Effector CD8-positive, alpha-beta T cell (primary cell): ENCODE measurements at regions not wholly inside any gene's neighbourhood (a gene's known extent, or its start where the extent isn't known, plus 50 kb on each side); places are given as distances from the start of the nearest gene placed in this dataset.

Source experiments
- DNase-seq: peaks from one replicate; lab custom pipeline; 2025; lab: John Stamatoyannopoulos, UW

- no peak for DNase-seq
Observed at GRCh38 chr10:129361676-129362376, 105.2 kb upstream of the MGMT start.

GRCh38 chr10:129364949-129365348 lies 102.1 kb upstream of the MGMT start:
- DNase-seq: no peak

- no peak for DNase-seq
Observed at GRCh38 chr10:129365767-129366402, 101.2 kb upstream of the MGMT start.

DNA sequence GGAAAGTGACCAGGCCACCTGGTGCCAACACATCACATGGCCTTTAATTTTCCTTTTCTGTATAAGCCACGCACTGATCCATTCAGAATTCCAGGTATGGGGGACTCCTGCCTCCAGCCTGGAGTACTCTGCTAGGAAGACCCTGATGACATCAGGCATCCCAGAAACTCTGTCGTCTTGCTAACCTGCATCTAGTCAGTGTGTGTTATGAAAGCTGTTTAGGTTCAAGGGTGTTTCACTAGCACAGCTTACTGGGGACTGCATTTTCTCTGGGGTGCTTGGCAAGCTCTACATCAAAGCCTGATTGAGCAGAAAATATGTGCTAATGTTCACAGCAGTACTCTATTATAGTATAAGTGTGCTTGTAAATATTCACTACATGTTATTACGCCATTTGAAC lies 100.6 kb upstream of the MGMT start:
- DNase-seq: no peak

GRCh38 chr10:129369566-129369965 lies 97.5 kb upstream of the MGMT start:
- DNase-seq: no peak

DNA sequence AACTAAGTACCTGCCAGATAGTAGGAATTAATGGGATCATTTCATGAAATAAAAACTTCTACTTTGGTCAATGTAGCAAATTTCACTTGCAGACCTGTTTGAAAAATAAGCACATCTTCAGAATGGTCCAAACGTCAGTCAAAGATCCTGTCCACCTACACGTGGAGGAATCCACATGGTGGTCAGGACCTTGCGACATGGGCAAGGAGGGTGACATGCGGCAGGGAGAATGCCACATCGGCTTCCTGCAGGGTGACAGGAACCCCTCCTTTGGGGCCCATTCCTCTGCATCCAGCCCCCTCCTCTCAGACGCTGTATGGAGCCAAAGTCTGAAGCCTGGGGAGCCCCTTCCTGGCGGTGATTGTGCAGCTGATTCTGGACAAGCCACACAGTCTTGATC lies 95.5 kb upstream of the MGMT start:
- DNase-seq: no peak

- DNase-seq: no peak
Observed at GRCh38 chr10:129372172-129372571, 94.9 kb upstream of the MGMT start.

DNA sequence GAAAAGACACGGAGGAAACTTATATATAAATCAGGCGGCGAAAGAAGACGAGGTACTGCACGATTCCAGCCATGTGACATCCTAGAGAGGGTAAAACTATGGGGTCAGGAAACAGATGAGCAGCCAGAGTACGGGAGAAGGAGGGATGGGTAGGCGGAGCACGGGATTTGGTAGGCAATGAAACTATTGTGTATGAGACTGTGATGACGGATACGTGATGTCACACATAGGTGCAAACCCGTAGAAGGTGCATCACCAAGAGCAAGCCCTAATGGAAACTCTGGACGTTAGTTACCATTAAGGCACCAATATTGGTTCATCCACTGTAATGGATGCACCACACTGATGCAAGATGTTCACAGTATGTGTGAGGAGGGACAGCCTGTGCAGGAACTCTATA lies 93.8 kb upstream of the MGMT start:
- no peak for DNase-seq

DNA sequence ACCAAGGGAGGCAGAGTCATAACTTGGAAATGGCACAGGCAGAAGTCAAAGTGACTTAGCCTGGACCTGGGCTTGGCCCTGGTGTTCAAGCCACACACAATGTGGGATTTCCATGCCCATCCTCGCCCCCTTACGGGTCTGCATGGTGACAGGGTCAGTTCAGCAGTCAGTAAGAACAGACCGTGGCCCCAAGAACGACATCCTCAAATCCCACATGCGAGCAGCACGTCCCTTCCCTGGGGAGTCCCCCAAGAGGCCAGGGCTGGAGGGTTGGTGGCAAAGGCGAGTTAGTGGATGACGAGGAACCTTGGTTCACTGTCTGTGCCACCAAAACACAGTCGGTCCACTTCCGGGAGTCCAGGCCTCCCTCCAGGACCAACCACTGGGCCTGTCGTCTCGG lies 93.3 kb upstream of the MGMT start:
- no peak for DNase-seq

DNA sequence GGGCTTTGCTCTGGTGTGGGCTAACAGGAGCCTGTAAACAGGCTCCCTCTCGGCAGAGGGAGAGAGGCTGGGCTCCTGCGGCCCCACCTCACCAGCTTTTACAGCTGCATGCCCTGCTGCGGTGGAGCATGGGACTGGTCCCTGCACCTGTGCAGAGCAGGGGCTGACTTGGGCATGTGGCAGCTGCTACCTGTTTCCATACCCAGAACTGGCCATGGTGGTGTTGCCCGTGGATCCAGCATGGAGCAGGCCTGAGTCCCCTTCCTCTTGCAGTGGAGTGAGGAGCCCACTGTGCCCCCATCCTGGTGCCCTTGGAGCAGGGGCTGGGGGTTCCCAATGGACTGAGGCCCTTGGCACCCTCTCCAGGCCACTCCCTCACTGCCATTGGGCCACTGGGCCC lies 91.9 kb upstream of the MGMT start:
- no peak for DNase-seq

DNA sequence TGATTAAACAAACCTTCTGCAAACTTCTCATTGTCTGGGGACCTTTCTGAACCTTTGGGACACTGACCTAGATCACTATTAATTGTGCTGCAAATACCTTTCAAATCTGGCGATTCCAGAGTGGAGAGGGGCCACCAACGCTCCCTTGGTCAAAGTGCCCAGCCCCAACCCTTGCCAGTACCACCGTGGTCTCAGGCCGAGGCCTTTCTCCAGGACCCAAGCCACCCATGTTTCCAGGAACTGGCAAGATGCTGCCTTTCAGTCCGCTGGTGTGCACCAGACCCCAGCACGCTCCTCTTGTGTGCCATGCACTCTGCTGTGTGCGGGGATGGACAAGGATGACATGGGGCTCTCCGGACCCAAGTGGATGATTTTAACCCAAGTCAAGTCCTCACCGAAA lies 91.1 kb upstream of the MGMT start:
- no peak for DNase-seq

GRCh38 chr10:129380279-129380678 lies 86.8 kb upstream of the MGMT start:
- no peak for DNase-seq

DNA sequence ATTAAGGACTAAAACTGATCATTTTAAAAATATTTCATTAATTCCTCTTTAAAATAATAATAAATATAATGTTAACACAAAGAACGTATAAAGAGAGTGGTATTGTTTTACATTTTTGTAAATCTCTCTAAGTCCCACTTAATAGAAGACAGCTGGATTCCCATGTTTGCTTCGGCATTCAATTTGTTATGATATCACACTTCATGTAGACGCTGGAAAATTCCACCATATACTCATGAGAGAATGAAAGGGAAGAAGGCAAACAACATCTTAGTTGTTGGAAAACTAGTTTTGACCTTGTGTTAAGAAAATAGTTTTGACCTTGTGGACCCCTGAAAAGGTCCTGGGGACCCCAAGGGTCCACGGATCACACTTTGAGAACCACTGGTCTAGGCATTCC lies 85.3 kb upstream of the MGMT start:
- no peak for DNase-seq

DNA sequence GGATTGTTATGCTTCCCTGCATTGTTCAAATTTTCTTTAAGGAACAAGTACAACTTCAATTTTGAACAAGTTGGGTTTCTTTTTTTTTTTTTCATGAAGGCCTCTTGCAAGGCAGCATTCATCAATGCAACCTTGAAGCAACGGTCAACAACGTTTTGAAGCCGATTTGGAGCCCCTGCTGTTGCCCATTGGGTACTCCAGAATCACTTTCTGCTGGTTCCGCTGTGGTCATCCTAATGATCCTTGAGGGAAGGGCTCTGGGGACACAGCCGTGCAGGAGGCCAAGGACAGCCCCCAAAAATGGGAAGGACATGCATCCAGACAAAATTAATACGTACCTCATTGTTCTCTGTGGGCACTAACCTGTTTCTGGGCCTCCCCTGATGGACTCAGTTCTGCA lies 84.6 kb upstream of the MGMT start:
- DNase-seq: no peak

GRCh38 chr10:129383651-129384050 lies 83.4 kb upstream of the MGMT start:
- no peak for DNase-seq

DNA sequence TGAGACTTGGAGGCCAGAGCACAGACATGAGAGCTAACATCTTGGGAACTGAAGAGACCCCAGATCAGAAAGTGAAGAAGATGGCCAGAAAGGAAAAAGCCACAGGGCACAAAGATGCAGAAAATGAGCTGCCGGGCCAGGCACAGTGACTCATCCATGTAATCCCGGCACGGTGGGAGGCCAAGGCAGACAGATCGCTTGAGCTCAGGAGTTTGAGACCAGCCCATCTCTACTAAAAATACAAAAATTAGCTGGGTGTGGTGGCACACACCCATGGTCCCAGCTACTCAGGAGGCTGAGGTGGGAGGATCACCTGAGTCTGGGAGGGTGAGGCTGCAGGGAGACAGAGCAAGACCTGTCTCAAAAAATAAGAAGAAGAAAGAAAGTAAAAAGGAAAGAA lies 81.4 kb upstream of the MGMT start:
- no peak for DNase-seq

DNA sequence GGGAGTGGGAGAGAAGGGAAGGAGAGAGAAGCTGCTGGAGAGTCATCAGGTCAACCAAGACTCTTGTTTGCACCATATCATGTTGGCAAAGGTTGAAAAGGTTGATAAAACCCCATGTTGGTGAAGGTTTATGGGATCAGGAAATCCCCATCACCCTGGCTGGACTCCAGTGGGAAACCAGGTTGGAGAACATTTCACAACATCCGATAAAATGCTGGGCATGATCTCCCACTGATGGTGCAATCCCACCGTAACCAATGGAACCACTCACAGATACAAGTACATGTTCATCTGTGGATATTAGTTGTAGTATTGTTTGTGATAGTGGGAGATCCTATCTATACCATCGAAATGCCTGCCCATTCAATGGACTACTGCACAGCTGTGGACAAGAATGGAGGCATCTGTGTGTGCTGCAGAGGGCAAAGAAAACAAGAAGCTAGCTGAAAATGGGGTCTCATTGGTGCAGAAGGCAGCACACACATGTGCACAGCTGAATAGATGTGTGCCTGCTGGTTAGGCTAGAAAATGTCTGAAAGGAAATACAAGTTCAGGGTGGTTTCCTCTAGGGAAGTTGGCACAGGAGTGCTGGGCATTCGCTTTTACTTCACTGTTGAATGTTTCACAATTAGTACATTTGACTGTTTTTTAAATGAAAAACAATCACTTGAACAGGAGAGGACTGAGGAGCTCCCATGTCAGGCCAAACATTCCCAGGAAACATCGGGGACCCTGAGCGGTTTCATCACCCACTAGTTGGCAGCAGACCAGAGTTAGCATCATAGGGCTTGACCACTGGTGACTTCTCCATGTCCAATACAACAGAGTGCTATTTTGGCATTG lies 80.4 kb upstream of the MGMT start:
- DNase-seq: no peak

DNA sequence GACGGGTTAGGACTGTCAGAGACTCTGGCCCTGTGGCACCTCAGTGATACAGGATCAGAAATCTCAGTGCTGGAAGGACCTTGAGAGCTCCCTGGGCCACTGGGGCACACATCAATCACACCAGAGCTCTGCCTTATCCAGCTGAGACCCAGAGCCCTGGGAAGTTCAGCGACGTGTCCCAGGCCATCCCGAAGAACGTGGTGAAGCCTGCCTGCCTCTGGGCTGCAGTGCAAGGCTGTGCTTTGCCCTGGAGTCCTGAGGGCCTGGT lies 79.8 kb upstream of the MGMT start:
- no peak for DNase-seq

- no peak for DNase-seq
Observed at GRCh38 chr10:129388435-129388834, 78.6 kb upstream of the MGMT start.

GRCh38 chr10:129389194-129389593 lies 77.8 kb upstream of the MGMT start:
- no peak for DNase-seq

- DNase-seq: no peak
Observed at GRCh38 chr10:129390147-129390546, 76.9 kb upstream of the MGMT start.

GRCh38 chr10:129390726-129391125 lies 76.3 kb upstream of the MGMT start:
- DNase-seq: no peak

- DNase-seq: no peak
Observed at GRCh38 chr10:129391464-129391863, 75.6 kb upstream of the MGMT start.
